ENCODE measurements at regions not wholly inside any gene's neighbourhood (a gene's known extent, or its start where the extent isn't known, plus 50 kb on each side); places are given as distances from the start of the nearest gene placed in this dataset.
A peak's percentile ranks its signal among the peaks of the same experiment; 100 is the strongest.

GRCh38 chr1:47569681-47570470 is 132.0 kb downstream of the FOXD2 start:
- peak; percentile 94 for DNase-seq (ENCODE audit: low read depth, low spot score)
- peak overlapping the region; percentile 78 for H3K27ac ChIP-seq

GRCh38 chr1:47571161-47571560 is 133.3 kb downstream of the FOXD2 start:
- no peak overlapping the region for H3K27ac ChIP-seq
- no peak for DNase-seq (ENCODE audit: low read depth, low spot score)

GRCh38 chr1:47571952-47572351 is 134.1 kb downstream of the FOXD2 start:
- no peak for DNase-seq (ENCODE audit: low read depth, low spot score)
- no peak overlapping the region for H3K27ac ChIP-seq

- DNase-seq (ENCODE audit: low read depth, low spot score) = no peak
These were observed 135.0 kb downstream of the FOXD2 start for GRCh38 chr1:47572731-47573430.

GRCh38 chr1:47574451-47575165 is 136.8 kb downstream of the FOXD2 start:
- DNase-seq (ENCODE audit: low read depth, low spot score) = no peak
- no peak overlapping the region for H3K27ac ChIP-seq

More at GRCh38 chr1:47572731-47573430, 135.0 kb downstream of the FOXD2 start:
- no peak overlapping the region for H3K27ac ChIP-seq

GRCh38 chr1:47575855-47576757 is 138.3 kb downstream of the FOXD2 start:
- no peak for DNase-seq (ENCODE audit: low read depth, low spot score)
- no peak overlapping the region for H3K27ac ChIP-seq

GRCh38 chr1:47576758-47577115 is 138.9 kb downstream of the FOXD2 start:
- no peak overlapping the region for H3K27ac ChIP-seq
- no peak for DNase-seq (ENCODE audit: low read depth, low spot score)

GRCh38 chr1:47577303-47578025 is 139.6 kb downstream of the FOXD2 start:
- no peak for DNase-seq (ENCODE audit: low read depth, low spot score)
- H3K27ac ChIP-seq = no peak overlapping the region

- DNase-seq (ENCODE audit: low read depth, low spot score) = no peak
- H3K27ac ChIP-seq = no peak overlapping the region
These were observed 140.3 kb downstream of the FOXD2 start for GRCh38 chr1:47578026-47578720.

- H3K27ac ChIP-seq = no peak overlapping the region
- no peak for DNase-seq (ENCODE audit: low read depth, low spot score)
These were observed 141.0 kb downstream of the FOXD2 start for GRCh38 chr1:47578721-47579419.

GRCh38 chr1:47579809-47580208 is 142.0 kb downstream of the FOXD2 start:
- no peak for DNase-seq (ENCODE audit: low read depth, low spot score)
- no peak overlapping the region for H3K27ac ChIP-seq

- H3K27ac ChIP-seq = no peak overlapping the region
- no peak for DNase-seq (ENCODE audit: low read depth, low spot score)
These were observed 142.7 kb downstream of the FOXD2 start for GRCh38 chr1:47580451-47580995.

GRCh38 chr1:47582891-47583608 is 145.2 kb downstream of the FOXD2 start:
- H3K27ac ChIP-seq = no peak overlapping the region
- peak; percentile 16 for DNase-seq (ENCODE audit: low read depth, low spot score)

GRCh38 chr1:47584249-47584648 is 146.4 kb downstream of the FOXD2 start:
- no peak for DNase-seq (ENCODE audit: low read depth, low spot score)
- no peak overlapping the region for H3K27ac ChIP-seq

GRCh38 chr1:47585141-47585902 is 147.5 kb downstream of the FOXD2 start:
- H3K27ac ChIP-seq = no peak overlapping the region
- no peak for DNase-seq (ENCODE audit: low read depth, low spot score)

- DNase-seq (ENCODE audit: low read depth, low spot score) = no peak
- H3K27ac ChIP-seq = no peak overlapping the region
These were observed 150.2 kb downstream of the FOXD2 start for GRCh38 chr1:47587891-47588582.
